ENCODE measurements at regions not wholly inside any gene's neighbourhood (a gene's known extent, or its start where the extent isn't known, plus 50 kb on each side); places are given as distances from the start of the nearest gene placed in this dataset.

DNA sequence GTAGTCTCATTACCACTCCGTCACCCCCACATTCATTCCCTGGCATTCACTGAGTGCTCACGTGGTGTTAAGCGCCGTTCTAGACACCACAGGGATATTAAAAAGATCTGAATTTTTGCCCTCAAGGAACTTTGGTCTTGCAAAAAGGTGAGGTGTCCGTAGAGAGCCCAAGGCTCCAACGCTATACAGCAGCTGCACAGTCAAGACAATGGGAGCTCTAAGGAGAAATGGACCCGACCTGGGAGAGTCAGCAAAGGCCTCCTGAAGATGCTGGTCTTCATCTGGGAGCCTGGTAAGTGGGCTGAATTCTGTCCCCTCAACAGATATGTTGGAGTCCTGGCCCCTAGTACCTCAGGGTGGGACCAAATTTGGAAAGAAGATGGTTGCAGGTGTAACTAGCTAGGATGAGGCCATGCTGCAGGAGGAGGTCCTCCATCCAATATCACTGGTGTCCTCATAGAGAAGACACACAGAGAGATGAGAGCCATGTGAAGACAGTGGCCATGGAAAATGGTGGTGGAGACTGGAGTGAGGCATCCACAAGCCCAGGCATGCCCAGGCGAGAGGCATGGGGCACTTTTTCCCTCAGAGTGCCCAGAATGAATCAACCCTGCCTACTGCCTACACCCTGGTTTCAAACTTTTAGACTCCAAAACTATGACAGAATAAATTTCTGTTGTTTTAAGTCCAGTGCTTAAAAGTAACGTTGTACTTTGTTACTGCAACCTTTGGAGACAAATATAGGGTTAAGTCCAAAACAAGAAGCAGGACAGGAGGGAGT, 247.3 kb downstream of the TTC32 start:
- ATAC-seq: no peak
- H3K4me3 ChIP-seq: no peak overlapping the region
- intact Hi-C loops (cut with DNase I): no loop called here
- H3K27me3 ChIP-seq (ENCODE audit: insufficient read depth in 3 of 3, low read length in 2 of 3): no peaks in the 10 kb centered on the region
- 90 to 92% (median 92%) methylated on average over 9 of the region's 9 CpGs for WGBS, 3 donors
- no peaks in the 10 kb centered on the region for H3K36me3 ChIP-seq (ENCODE audit: insufficient read depth in 1 of 2, low read depth in 1 of 2)
- TF ChIP-seq, protein P1, sequence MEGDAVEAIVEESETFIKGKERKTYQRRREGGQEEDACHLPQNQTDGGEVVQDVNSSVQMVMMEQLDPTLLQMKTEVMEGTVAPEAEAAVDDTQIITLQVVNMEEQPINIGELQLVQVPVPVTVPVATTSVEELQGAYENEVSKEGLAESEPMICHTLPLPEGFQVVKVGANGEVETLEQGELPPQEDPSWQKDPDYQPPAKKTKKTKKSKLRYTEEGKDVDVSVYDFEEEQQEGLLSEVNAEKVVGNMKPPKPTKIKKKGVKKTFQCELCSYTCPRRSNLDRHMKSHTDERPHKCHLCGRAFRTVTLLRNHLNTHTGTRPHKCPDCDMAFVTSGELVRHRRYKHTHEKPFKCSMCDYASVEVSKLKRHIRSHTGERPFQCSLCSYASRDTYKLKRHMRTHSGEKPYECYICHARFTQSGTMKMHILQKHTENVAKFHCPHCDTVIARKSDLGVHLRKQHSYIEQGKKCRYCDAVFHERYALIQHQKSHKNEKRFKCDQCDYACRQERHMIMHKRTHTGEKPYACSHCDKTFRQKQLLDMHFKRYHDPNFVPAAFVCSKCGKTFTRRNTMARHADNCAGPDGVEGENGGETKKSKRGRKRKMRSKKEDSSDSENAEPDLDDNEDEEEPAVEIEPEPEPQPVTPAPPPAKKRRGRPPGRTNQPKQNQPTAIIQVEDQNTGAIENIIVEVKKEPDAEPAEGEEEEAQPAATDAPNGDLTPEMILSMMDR (IDR thresholded peaks at IDR 0.05): no peak
- H3K4me1 ChIP-seq: no peaks in the 10 kb centered on the region
- no peak overlapping the region for H3K27ac ChIP-seq
- no peaks in the 10 kb centered on the region for H3K9me3 ChIP-seq
- DNase-seq: no peak

DNA sequence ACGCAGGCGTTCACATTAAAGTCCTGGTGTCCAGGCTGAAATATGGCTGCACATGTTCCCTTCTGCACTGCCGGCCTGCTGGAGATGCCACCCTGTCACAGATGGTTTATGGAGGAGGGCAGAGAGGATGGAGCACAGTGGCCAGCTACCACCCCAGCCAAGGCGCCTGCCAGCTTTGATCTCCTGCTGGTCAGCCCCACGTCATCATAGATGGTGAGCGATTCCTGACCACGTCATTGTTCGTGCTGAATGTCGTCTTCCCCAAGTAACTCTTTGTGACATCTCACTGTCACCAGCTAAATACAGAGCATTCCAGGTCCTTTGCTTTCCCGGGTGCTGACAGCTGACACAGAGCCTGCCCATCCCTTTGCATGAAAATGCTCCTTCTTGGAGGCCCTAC, 248.3 kb downstream of the TTC32 start:
- no peak for DNase-seq
- no peak overlapping the region for H3K27ac ChIP-seq
- H3K4me1 ChIP-seq: no peaks in the 10 kb centered on the region
- no peaks in the 10 kb centered on the region for H3K9me3 ChIP-seq
- H3K4me3 ChIP-seq: no peak overlapping the region
- no peaks in the 10 kb centered on the region for H3K36me3 ChIP-seq (ENCODE audit: insufficient read depth in 1 of 2, low read depth in 1 of 2)
- 79 to 81% (median 80%) methylated on average over 10 of the region's 10 CpGs for WGBS, 3 donors
- TF ChIP-seq, protein P1 (IDR thresholded peaks at IDR 0.05): no peak
- intact Hi-C loops (cut with DNase I): no loop called here
- no peaks in the 10 kb centered on the region for H3K27me3 ChIP-seq (ENCODE audit: insufficient read depth in 3 of 3, low read length in 2 of 3)
- no peak for ATAC-seq

DNA sequence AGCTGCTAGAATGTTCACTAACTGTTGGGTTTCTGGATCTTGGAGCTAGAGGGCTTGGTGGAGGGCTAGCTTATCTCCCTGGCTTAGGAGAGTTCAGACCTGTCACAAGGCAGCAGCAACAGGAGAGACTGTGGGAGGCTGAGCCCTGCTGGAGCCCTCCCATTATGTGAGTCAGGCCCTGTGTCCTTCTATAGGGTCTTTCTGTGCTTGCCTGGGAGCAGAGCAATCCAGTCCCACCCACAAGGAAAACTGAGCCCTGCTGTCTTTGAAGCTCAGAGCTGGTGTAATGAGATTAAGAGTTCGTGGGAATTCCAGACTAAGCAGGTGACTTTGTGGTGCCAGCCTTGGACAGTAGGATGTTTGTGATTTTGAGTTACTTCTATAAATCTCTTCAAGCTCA, 249.0 kb downstream of the TTC32 start:
- DNase-seq (no peak), ATAC-seq (no peak)
- TF ChIP-seq, protein P1 (IDR thresholded peaks at IDR 0.05): no peak
- 70 to 90% (median 74%) methylated on average over 1 of the region's 1 CpG for WGBS, 3 donors
- H3K4me3 ChIP-seq: no peak overlapping the region
- H3K27me3 ChIP-seq (ENCODE audit: insufficient read depth in 3 of 3, low read length in 2 of 3): no peaks in the 10 kb centered on the region
- no peak overlapping the region for H3K27ac ChIP-seq
- intact Hi-C loops (cut with DNase I): no loop called here
- H3K4me1 ChIP-seq: no peaks in the 10 kb centered on the region
- no peaks in the 10 kb centered on the region for H3K36me3 ChIP-seq (ENCODE audit: insufficient read depth in 1 of 2, low read depth in 1 of 2)
- H3K9me3 ChIP-seq: no peaks in the 10 kb centered on the region

DNA sequence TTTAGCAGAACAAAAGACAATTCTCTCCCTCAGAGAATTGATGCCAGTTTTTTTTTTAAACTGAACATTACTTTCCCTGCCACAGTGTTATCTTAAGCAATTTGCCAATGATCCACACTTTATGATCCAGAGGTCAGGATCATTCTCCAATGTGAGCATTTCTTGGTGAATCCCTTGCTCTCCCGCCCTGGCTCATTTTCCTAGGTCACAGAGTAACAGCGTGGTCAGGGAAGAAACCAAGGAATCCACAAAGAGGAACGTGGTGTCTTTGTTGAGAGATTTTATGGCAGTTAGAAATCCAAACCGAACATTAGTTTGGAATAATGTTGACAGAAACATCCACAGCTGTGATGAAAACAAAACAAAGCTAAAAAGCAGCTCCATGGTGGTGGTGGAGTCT, 250.3 kb downstream of the TTC32 start:
- DNase-seq: no peak
- TF ChIP-seq, protein P1 (IDR thresholded peaks at IDR 0.05): no peak
- H3K4me1 ChIP-seq: no peaks in the 10 kb centered on the region
- no peaks in the 10 kb centered on the region for H3K9me3 ChIP-seq
- H3K27ac ChIP-seq: no peak overlapping the region
- no peak overlapping the region for H3K4me3 ChIP-seq
- no peaks in the 10 kb centered on the region for H3K27me3 ChIP-seq (ENCODE audit: insufficient read depth in 3 of 3, low read length in 2 of 3)
- no peak for ATAC-seq
- WGBS, 3 donors: 61 to 74% (median 61%) methylated on average over 4 of the region's 4 CpGs
- no peaks in the 10 kb centered on the region for H3K36me3 ChIP-seq (ENCODE audit: insufficient read depth in 1 of 2, low read depth in 1 of 2)
- intact Hi-C loops (cut with DNase I): no loop called here
